HG02973 (cell line): ENCODE measurements at regions not wholly inside any gene's neighbourhood (a gene's known extent, or its start where the extent isn't known, plus 50 kb on each side); places are given as distances from the start of the nearest gene placed in this dataset.
A peak's percentile ranks its signal among the peaks of the same experiment; 100 is the strongest.

Experiments used
- ATAC-seq: cut with Tn5 transposase; IDR thresholded peaks from one replicate; pipeline ENCODE4 v1.9.1; 2021; ENCODE audit warnings: moderate library complexity; ENCODE audit not compliant: unreplicated experiment

DNA sequence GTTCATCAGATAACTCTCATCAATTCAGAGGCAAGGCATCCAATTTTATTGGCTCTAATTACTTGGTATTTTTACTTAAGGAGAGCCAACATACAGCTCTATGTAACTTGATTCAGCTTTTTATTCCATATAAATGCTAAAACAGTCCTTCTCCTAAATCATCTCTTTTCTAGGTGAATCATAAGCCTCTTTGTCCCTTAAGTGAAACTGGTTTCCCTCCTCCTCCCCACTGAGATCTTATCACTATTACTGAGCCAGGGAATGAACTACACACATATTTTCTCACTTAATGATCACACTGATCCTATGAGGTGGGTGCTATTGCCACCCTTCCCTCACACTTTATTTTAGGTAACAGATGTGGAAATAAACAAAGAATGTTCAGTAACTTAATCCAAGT, 1143.8 kb downstream of the MAT2B start:
- no peak for ATAC-seq

DNA sequence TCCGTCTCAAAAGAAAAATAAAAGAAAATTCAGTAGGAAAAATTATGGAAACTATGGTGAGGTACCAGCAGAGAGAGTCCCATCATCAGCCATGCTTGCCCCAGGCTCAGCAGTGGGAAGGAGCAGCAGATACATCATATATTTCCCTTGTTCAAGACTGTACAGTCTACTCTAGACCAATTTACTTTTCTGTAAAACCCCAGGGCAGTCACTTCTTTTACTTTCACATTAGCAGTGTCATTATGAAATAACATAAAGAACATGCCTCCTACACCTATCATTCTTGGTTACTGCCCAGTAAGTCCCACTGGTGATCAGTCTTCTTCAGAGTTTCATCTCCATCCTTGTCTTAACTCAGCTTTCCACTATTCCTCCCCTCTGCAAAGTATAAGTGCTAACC, 1145.0 kb downstream of the MAT2B start:
- ATAC-seq: no peak

DNA sequence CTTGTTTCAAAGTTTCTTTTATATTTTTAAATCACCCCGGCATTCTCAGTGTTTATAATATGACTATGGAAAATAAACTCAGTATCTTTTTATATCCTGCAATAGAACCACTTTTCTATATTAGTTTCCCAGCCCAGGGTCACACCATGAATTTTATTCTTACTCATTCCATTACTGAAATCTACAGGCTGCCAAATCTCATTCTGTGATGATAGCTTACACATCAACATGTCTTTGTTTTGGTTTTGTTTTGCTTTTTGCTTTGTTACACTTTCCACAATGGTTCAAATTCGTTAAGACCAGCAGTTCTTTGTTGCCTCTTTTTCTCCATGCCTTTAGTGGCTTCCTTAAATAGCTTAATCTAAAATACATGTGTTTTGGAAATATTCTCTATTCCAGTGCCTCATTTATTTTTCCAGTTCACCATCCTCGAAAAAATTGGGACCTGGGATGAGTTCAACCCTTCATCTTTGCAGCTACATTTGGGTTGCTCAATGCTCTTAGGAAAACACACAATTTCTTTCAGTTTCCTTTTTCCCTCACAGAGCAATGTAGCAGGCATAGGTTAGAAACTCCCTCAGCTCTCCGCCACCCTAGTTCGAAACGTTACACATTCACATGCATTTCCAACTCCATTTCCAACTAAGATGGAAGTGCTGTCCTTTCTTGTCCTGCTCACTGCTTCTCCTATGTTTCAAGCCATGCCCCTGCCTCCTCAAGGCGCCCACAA, 1146.3 kb downstream of the MAT2B start:
- ATAC-seq: peak; percentile 62

DNA sequence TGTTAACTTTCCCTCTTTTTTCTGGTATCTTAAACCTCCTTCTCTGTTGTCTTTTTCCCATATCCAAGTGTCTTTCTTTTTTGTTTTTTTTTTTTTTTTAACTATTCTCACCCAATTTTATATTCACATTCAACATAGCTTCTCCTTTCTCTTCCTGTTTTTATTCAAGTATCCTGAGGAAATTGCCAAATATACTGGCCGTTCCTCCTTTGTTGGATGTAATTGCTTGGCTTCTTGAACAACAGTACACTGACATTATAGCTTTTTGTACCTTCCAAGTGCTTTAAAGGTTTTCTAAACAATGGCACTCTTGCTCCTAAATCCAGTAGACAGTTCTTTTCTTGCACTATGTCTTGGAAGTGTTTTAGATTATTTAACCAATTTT, 1146.8 kb downstream of the MAT2B start:
- ATAC-seq: no peak

DNA sequence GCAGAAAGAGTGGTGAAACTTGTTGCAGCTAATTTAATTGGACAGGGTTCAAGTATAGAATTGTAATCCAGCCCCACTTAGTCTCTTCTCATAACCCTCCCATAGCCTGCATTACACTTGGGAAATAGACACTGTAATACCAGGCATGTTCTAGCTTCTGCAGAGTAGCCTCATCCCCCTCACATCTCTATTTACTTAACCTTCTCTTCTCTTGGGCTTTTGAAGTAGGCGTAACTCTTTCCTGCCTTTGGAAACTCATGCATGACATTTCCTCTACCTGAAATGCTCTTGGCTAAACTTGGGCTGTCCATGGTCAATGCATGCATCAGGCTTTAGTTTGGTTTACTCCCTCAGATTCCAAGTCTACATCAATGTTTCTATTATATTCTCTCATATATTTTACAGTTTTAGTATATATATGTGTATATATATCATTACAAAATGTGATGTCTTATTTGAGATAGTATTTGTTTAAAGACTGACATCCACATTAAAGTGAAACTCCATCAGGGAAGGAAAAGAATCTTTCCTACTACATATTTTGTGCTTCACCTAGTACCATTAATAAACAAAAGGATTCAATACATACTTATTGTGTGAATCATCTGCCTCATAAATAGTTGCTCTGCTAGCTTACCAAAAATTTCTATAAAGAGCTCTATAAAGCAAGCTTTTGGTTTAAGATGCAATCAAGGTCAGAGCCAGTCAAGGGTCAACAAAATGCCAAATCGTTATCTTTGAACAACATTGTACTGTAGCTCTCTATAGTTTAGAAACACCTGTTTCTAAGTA, 1158.0 kb downstream of the MAT2B start:
- no peak for ATAC-seq

DNA sequence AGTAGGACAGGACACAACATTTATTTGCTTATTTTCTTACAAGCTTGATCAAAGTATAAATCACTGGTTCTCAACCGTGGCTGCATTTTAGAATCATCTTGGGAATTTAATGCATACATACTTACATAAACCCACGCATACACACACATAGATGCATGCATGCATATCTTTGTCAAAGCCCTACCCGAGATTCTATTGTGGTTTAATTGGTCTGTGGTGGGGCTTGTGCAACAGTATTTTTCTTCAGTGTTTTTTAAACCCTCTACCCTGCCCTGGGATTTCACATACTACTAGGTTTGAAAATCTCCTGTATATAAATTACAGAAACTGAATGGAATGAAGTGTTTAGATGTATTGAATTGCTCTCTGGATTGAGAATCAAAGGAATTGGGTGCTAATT, 1166.2 kb downstream of the MAT2B start:
- ATAC-seq: no peak

DNA sequence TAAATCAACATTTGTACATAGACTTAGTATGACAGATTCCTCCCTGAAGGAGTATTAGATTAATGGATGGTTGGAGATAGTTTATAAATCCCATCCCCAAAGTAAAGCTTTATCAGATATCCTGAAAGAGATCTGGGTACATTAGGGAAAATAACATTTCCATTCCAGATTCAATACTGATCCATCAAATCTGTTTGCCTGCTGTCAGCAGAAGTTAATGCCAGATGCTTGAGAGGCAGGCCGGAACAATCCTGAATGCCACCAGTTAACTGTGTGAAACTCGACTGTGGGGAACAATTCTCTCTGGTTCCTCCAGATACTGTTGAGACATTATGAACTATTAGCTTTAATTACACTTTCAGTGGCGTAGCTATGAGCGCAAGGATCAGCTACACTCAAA, 1166.8 kb downstream of the MAT2B start:
- ATAC-seq: no peak

DNA sequence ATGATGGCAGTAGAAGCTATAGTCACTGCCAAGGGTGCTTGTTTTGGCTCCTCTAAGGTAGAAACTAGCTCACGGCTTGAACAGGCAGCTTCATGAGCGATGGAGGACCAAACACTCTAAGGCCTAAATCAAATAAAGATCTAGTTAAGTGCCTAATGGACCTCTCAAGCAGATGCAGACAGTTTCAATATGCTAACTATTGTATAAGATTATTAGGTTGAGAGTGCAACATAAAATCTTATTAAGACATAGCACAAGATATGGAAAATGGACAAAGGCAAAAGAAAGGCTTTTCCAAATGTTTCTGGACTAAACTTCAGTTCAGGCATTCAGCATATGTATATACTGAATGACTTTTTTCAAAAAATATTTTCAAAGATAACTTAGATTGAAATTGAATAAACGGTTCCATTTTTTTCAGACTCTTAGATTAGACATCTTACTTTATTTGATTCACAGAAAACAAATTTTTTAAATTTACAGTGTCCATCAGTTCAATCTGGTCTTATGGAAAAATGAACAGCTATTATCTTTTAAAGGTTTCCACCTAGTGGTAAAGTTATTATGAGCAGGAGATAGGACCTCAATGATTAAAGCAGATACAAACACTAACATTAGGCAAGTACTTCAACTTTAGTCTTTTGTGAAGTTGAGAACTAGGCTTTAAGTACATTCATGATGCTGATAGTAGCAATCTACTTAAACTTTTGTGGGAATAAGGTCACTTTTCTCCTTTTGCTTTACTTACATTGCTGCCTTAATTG, 1167.7 kb downstream of the MAT2B start:
- peak; percentile 54 for ATAC-seq

DNA sequence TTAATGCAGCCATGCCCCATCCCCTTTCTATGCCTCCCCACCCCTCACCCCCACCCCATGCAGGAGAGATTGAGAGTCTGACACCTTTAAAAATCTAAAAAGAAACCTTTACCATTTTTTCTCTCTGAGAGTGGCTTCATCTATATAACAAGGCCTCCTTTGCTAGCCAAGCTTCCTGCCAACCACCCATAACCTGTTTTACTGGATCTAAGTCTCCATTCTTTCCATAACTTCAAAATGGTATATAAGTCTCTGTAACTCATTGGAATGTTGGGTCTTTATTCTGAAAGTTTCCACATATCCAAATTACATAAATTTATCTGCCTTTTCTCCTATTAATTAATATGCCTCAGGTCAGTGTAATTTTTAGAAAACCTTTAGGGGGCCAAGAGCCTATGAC, 1174.0 kb downstream of the MAT2B start:
- no peak for ATAC-seq

DNA sequence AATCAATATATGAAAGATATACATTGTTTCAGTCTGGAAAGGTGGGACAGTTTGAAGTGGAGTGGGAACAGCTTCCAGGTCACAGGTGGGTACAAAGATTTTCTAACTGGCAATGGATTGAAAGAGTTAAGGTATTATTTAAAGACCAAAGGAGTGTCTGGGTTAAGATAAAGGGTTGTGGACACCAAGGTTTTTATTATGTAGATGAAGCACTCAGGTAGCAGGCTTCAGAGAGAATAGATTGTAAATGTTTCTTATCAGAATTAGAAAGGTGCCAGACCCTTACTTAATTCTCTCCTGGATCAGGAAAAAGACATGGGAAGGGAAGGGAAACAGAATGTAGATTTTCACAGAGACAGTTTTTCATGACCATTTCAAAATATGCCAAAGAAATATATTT, 1174.8 kb downstream of the MAT2B start:
- ATAC-seq: no peak

DNA sequence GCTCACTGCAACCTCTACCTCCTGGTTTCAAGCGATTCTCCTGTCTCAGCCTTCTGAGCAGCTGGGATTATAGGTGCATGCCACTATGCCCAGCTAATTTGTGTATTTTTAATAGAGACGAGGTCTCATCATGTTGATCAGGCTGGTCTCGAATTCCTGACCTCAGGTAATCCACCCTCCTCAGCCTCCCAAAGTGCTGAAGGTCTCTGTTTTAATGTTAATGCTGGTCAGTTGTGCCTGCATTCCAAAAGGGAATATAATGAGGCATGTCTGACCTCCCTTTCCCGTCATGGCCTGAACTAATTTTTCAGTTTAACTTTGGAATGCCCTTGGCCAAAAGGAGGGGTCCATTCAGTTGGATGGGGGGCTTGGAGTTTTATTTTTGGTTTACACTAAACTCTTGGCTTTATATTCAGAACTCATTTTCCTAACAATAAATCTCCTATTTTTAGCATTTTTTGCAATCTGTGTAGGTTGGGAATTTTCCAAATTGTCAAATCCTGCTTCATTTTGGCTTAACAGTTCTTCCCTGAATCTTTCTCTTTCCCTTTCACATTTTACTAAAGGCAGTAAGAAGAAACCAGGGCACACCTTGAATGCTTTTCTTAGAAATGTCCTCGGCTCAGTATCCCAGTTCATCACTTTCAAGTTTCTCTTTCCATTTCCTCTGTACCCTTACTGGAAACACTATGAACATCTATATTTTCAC, 1175.5 kb downstream of the MAT2B start:
- ATAC-seq: no peak

DNA sequence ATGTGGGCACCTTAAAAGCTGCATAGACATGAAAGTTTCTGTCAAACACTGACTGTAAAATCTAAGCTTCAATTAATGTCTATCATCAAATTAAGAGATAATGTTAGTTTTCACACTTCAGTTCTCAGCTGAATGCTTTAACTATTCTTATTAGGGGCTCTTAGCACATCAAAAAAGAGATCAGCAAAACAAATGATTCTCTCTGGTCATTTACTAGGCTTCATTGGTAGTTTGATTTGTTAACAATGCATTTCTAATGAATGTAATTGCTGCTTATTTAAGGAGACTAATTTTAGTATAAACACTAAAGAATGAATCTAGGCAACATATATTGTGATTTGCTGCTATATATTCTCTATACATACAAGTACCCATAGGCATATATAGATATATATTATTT, 1182.0 kb downstream of the MAT2B start:
- ATAC-seq: no peak

DNA sequence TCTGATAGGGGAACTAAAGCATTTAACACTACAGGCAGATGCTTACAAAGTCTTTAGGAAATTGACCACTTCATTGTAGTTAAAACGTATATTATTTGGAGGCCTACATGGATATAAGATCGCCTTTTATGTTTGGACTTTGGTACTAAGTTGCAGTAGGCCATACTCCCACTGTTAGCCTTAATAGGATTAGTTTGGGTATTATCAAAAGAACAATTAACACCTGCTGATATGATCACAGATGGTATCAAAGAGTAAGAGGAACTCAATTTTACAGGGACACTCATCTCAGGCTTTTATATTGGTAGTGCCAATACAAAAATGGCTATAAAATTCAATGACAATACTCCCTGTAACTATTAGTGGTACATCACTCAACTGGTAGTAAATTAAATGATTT, 1183.0 kb downstream of the MAT2B start:
- no peak for ATAC-seq

DNA sequence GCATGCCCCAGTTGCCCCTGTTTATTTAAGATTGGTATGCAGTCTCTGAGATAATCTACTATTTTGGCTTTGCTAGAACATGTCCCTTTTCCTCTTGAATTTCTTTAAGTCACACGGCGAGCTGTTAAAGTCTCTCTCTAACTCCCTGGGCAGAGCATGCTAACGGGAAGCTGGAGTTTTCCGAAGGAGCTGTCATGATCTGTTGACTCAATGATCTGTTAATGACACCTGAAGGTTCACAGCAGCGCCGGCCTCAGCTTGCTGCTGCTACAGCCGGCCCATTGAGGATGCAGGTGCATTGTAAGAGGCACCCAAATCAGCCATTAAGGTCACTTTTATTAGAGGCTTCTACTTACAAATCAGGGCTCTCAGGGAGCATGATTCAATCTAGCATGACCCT, 1203.4 kb downstream of the MAT2B start:
- no peak for ATAC-seq

DNA sequence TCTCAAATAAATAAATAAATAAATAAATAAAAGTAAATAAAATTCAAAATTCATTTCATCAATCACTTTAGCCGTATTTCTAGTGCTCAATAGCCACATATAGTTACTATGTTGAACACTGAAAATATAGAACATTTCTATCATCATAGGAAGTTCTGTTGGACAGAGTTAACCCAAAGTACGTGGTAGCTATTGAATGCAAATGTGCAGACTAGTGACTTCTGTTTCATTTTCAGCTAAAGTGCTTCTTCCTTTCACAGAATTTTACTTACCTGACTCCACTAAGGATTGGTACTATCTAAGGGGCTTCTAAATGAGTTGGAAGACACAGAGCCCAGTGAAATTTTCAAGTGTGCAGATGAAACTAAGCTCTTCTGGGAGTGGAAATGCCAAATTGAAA, 1208.3 kb downstream of the MAT2B start:
- no peak for ATAC-seq

DNA sequence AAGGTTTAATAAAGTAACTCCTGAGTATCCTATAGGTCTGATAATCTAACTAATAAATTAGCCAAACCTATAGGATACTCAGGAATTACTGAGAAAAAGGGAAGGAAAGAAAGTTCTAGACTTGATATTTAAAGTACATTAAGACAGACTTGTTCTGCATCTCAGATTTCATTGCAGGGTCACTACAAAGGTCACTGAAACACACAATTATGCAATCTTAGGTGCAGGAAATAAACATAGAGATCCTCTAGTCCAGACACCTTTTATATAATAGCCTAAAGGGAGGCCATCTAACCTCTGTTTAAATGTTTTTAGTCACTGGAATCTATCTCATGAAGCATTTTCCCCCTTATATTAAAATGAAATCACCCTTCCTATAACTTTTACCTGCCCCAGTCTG, 1215.7 kb downstream of the MAT2B start:
- ATAC-seq: no peak

DNA sequence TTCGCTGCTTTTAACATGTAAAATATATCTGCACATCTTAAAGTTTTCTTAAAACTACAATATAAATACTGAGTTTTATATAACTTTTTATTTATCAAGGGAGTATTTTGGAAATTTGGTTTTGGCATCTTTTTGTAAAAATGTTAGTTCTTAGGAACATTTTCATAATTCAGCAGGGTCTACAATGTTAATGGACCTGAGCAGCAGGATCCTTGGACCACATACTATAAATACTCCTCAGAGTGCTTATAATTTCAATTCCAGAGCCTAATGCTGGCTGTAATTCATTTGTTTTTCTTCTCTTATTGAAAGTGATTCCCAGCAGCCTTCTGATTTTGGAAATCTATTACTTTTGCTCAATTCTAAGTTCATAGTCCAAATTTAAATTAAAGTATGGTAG, 1216.2 kb downstream of the MAT2B start:
- no peak for ATAC-seq

DNA sequence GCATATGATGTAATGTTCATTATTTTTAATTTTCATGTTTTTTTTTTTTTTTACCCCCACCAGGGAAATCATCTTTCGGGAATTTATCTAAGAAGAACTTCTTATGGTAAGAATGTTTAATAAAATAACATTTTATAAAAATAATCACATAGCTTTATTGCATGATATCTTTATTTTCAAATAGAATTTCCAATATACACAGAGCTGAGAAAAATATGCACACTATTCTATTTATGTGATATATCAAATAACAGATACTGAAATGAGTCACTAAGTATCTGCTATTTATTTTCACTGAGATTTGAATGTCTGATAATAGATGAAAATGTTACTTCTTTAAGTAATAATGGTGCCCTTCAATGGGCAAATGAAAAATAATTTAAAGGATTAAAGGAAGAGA, 1217.3 kb downstream of the MAT2B start:
- no peak for ATAC-seq

DNA sequence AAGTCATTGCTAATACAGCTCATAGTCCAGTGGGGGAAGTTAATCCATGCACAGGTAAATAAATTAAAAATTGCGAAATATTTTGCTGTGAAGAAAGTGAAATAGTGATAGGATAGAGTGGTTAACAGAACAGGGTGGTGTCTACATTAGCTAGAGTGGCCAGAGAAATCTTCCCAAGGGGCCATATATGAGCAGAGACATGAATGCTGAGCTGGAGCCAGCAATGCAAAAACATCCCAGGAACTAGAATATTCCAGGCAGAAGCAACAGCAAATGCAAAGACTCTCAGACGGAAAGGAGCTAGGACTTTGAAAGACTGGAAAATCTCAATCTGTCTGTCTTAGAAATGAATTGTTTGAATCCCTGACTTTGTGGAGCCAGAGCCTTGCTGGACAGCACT, 1221.6 kb downstream of the MAT2B start:
- no peak for ATAC-seq

DNA sequence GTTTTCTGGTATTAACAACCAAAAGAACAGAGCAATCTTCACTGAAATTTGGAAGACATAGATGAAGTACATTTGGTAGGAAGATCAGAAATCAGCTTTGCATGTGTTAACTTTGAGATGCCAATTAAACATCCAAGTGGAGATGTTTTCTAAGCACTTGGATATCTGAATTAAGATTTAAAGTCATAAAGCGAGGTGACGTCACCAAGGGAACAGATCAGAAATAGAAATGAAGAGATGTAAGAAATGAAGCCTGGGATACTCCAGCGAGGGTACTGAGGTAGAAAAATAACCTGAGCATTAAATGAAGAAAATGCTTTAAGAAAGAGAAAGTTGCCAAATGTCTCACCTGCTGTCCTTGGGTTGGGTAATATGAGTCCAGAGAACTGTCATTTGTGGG, 1223.3 kb downstream of the MAT2B start:
- no peak for ATAC-seq

DNA sequence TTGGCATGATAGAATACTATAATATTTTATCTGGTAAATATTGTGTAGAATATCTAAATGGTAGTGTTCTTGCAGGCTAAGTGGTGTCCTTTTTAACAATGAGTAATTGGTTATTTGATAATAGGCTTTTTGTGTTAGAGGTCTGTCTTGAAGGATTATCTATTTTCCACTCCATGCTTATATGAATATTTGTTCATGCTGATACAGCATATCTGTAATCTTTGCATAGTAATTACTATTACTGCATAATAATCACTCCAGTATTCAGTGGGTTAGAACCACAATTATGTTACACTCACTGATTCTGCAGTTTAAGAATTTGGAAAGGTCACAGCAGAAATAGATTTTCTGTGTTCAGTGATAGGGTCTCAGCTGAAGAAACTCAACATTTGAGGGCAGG, 1229.9 kb downstream of the MAT2B start:
- no peak for ATAC-seq
